Vagina (tissue), 2 donors: ENCODE measurements at regions not wholly inside any gene's neighbourhood (a gene's known extent, or its start where the extent isn't known, plus 50 kb on each side); places are given as distances from the start of the nearest gene placed in this dataset.

ENCODE experiments used
- DNase-seq, 2 donors: peaks; one replicate each; pipeline ENCODE4 v3.0.0-alpha.2; 2017; ENCODE audit errors: extremely low spot score in 2 of 2
- H3K27ac ChIP-seq: fragments of 200-600 bp; sonication (generic); one replicate; pipeline ENCODE4 v1.5.1; 2019
- H3K27me3 ChIP-seq: fragments of 200-600 bp; sonication (generic); one replicate; pipeline ENCODE4 v1.5.1; 2019
- H3K36me3 ChIP-seq, 2 donors: fragments of 200-600 bp; sonication (generic); one replicate each; pipeline ENCODE4 v1.5.1; 2017 to 2019
- H3K4me1 ChIP-seq: fragments of 200-600 bp; sonication (generic); one replicate; pipeline ENCODE4 v1.5.1; 2019
- H3K4me3 ChIP-seq, 2 donors: fragments of 200-600 bp; sonication (generic); 1 replicate in 1 of 2; 2 replicates in 1 of 2; pipeline ENCODE4 v1.5.1; 2016 to 2019
- H3K9me3 ChIP-seq: fragments of 200-600 bp; sonication (generic); one replicate; pipeline ENCODE4 v1.5.1; 2019
- POLR2A ChIP-seq, 2 donors: fragments of 450-650 bp; IDR thresholded peaks; one replicate each; pipeline ENCODE4 v1.6.1; 2017; ENCODE audit warnings: antibody characterized with exemption in 2 of 2, mild to moderate bottlenecking in 2 of 2, moderate library complexity in 2 of 2
- POLR2AphosphoS5 ChIP-seq, 2 donors: sonication (generic); formaldehyde crosslinking; IDR thresholded peaks; one replicate each; pipeline ENCODE4 v1.9.0; 2017; ENCODE audit warnings: antibody characterized with exemption in 2 of 2, mild to moderate bottlenecking in 2 of 2, low read depth in 1 of 2; ENCODE audit not compliant: insufficient read depth in 1 of 2
- intact Hi-C: fragments of 100-400 bp; cut with DNase I; formaldehyde crosslinking; loops from one replicate; pipeline ENCODE4 v1.15.1; 2023
- TF ChIP-seq, protein P1 (sequence below), 3 experiments: fragments of 450-650 bp in 2 of 3; fragments of 200-600 bp in 1 of 3; sonication (generic) in 1 of 3; IDR thresholded peaks; one replicate each; pipeline ENCODE4 v1.5.1; 2017 to 2019; ENCODE audit warnings: antibody characterized with exemption in 3 of 3, mild to moderate bottlenecking in 2 of 3, moderate library complexity in 2 of 3

DNA sequence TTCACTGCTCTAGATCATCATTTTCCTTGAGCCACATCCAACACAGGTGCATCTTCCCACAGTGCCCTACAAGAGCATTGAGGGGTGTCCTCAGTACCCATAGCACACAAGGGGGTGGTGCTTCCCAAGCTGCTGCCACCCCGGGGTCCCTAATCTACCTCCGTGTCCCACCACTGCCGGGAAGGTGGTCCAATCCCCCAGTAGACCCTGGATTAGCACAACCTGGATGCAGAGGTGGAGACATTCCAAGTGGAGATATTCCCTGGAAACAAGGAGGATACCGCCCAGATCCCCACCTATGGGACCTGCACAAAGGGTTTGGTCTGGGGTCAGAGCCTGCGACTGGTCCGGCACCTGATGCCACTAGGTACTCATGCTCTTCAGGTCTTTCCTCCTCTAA is 284.8 kb upstream of the PPP2R2D start:
- H3K27ac ChIP-seq: no peak overlapping the region
- intact Hi-C loops: no loop called here
- H3K4me3 ChIP-seq: no peak overlapping the region
- TF ChIP-seq POLR2AphosphoS5 (IDR thresholded peaks at IDR 0.05; ENCODE audit: insufficient read depth in 1 of 2, low read depth in 1 of 2) (no peak), POLR2A (IDR thresholded peaks at IDR 0.05) (no peak)
- TF ChIP-seq, protein P1, sequence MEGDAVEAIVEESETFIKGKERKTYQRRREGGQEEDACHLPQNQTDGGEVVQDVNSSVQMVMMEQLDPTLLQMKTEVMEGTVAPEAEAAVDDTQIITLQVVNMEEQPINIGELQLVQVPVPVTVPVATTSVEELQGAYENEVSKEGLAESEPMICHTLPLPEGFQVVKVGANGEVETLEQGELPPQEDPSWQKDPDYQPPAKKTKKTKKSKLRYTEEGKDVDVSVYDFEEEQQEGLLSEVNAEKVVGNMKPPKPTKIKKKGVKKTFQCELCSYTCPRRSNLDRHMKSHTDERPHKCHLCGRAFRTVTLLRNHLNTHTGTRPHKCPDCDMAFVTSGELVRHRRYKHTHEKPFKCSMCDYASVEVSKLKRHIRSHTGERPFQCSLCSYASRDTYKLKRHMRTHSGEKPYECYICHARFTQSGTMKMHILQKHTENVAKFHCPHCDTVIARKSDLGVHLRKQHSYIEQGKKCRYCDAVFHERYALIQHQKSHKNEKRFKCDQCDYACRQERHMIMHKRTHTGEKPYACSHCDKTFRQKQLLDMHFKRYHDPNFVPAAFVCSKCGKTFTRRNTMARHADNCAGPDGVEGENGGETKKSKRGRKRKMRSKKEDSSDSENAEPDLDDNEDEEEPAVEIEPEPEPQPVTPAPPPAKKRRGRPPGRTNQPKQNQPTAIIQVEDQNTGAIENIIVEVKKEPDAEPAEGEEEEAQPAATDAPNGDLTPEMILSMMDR (IDR thresholded peaks at IDR 0.05): no peak
- H3K27me3 ChIP-seq: no peaks in the 10 kb centered on the region
- no peaks in the 10 kb centered on the region for H3K36me3 ChIP-seq
- no peaks in the 10 kb centered on the region for H3K4me1 ChIP-seq
- H3K9me3 ChIP-seq: no peaks in the 10 kb centered on the region
- peak in 1 of 2 donors; percentile 74 for DNase-seq

DNA sequence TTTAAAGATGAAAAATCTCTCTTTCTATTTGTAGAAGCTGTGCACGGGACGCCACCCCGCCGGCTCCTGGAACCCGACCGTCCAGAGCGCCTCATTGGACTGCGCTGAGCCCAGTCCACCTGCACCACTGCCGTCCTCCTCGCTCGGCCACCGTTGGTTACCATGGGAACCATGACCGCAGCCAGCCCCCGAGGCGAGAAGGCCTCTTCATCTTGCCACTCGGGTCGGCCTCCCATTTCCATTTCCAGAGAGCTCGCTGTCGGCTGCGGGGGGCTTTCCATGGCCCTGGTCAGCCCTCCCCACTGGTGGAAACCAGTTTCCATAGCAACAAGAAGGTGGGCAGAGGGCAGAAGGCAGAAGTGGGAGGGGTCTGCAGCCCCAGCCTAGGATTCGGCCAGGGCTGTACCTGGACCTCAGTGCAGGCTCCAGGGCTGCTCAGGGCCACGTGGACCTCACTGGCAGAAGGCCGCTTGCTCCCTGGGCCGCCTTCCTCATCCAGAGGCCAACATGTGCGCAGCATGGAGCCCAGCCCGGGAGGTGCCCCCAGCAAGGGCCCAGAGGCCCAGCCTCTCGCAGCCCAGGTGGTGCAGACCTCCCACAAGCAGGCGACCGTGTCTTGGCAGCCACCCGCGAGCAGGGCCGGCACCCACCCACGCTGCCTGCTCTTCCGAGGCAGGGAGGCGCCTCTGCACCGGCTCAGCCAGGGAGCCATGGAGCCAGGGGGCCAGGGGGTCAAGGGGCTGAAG is 283.5 kb upstream of the PPP2R2D start:
- Histone ChIP-seq H3K4me3 (no peak overlapping the region), H3K4me1 (no peaks in the 10 kb centered on the region), H3K27me3 (no peaks in the 10 kb centered on the region), H3K36me3 (no peaks in the 10 kb centered on the region), H3K9me3 (no peaks in the 10 kb centered on the region), H3K27ac (no peak overlapping the region)
- no peak for DNase-seq
- intact Hi-C loops: no loop called here
- no peak for TF ChIP-seq POLR2A (IDR thresholded peaks at IDR 0.05)
- TF ChIP-seq, protein P1 (IDR thresholded peaks at IDR 0.05): no peak
- no peak for TF ChIP-seq POLR2AphosphoS5 (IDR thresholded peaks at IDR 0.05; ENCODE audit: insufficient read depth in 1 of 2, low read depth in 1 of 2)

DNA sequence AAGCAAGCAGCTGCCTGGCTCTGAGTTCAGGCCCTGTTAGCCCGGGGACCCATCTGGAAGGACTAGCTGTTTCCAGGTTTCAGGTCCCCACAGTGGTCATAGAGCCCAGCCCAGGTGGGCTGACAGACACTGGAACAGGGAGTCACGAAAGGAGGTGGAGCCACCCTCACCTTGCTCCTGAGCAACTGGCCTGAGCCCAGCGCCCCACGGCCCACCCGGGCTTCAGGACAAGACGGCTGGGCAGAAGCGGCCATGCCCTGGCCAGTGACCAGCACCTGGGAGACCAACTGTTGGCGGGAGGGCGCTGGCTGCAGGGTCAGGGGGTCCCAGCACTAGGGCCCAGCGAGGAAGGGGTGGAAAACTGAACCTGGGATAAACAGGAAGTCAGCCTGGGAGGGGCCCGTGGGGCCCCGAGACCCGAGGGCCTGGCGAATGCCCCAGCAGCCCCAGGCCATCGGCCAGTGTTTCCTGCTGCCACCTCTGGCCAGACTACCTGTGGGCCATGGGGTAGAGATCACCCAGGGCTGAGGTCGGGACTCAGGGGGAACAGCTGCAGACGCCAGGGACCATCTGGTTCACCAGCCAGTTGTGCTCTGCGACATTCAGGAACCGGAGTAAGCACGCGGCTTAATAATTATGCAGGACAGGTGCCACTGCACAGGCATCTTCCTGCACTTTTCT is 282.1 kb upstream of the PPP2R2D start:
- Histone ChIP-seq H3K36me3 (no peaks in the 10 kb centered on the region), H3K27me3 (no peaks in the 10 kb centered on the region), H3K4me1 (no peaks in the 10 kb centered on the region), H3K4me3 (no peak overlapping the region), H3K9me3 (no peaks in the 10 kb centered on the region), H3K27ac (no peak overlapping the region)
- intact Hi-C loops: no loop called here
- TF ChIP-seq, protein P1 (IDR thresholded peaks at IDR 0.05): no peak
- TF ChIP-seq POLR2A (IDR thresholded peaks at IDR 0.05) (no peak), POLR2AphosphoS5 (IDR thresholded peaks at IDR 0.05; ENCODE audit: insufficient read depth in 1 of 2, low read depth in 1 of 2) (no peak)
- no peak for DNase-seq

DNA sequence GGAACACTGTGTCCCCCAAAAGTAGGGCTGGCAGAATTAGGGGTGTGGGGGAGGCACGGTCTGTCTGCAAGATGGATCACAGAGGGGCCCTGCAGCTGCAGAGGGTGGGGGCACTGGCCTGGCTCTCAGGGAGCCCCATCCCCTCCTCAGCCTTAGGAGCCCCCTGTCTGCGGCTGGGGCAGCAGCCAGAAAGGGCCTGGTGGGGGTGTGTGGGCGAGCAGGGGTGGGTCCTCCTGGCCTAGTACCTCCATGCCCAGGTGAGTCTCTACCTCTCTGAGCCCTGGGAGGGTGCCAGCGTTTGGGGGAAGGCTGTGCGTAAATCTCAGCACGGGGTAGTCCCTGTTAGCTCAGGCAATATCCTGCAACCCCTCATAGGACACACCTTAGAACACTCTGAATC is 280.5 kb upstream of the PPP2R2D start:
- intact Hi-C loops: no loop called here
- Histone ChIP-seq H3K27me3 (no peaks in the 10 kb centered on the region), H3K9me3 (no peaks in the 10 kb centered on the region), H3K4me1 (no peaks in the 10 kb centered on the region), H3K4me3 (no peak overlapping the region), H3K36me3 (no peaks in the 10 kb centered on the region), H3K27ac (no peak overlapping the region)
- TF ChIP-seq, protein P1 (IDR thresholded peaks at IDR 0.05): no peak
- TF ChIP-seq POLR2A (IDR thresholded peaks at IDR 0.05): no peak
- no peak for TF ChIP-seq POLR2AphosphoS5 (IDR thresholded peaks at IDR 0.05; ENCODE audit: insufficient read depth in 1 of 2, low read depth in 1 of 2)
- DNase-seq: no peak

DNA sequence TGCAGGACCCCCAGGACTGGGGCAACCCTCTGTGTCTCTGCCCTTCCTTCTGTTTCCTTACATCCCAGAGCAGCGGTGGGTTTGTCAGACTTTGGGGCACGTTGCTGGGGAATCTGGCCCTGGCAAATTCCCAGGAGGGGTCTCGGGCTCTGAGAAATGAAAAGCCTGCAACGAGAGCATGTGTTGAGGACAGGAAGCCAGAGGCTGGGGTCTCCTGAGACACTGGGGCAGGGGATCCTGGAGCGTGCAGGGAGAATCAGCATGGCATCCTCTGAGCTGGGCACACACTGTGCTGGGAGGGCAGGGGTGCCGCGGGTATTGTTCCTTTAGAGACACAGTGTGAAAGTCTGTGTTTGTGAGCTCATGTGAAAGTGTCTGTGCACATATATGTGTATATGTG is 279.9 kb upstream of the PPP2R2D start:
- Histone ChIP-seq H3K9me3 (no peaks in the 10 kb centered on the region), H3K27me3 (no peaks in the 10 kb centered on the region), H3K27ac (no peak overlapping the region), H3K4me3 (no peak overlapping the region), H3K4me1 (no peaks in the 10 kb centered on the region), H3K36me3 (no peaks in the 10 kb centered on the region)
- TF ChIP-seq POLR2AphosphoS5 (IDR thresholded peaks at IDR 0.05; ENCODE audit: insufficient read depth in 1 of 2, low read depth in 1 of 2): no peak
- no peak for TF ChIP-seq POLR2A (IDR thresholded peaks at IDR 0.05)
- TF ChIP-seq, protein P1 (IDR thresholded peaks at IDR 0.05): no peak
- no peak for DNase-seq
- intact Hi-C loops: no loop called here
